ENCODE measurements at regions not wholly inside any gene's neighbourhood (a gene's known extent, or its start where the extent isn't known, plus 50 kb on each side); places are given as distances from the start of the nearest gene placed in this dataset.
"Not testable (repeated sequence)": the region's sequence is repeated elsewhere in the genome, so short reads cannot be mapped to it uniquely, and the experiment has no call there.

DNA sequence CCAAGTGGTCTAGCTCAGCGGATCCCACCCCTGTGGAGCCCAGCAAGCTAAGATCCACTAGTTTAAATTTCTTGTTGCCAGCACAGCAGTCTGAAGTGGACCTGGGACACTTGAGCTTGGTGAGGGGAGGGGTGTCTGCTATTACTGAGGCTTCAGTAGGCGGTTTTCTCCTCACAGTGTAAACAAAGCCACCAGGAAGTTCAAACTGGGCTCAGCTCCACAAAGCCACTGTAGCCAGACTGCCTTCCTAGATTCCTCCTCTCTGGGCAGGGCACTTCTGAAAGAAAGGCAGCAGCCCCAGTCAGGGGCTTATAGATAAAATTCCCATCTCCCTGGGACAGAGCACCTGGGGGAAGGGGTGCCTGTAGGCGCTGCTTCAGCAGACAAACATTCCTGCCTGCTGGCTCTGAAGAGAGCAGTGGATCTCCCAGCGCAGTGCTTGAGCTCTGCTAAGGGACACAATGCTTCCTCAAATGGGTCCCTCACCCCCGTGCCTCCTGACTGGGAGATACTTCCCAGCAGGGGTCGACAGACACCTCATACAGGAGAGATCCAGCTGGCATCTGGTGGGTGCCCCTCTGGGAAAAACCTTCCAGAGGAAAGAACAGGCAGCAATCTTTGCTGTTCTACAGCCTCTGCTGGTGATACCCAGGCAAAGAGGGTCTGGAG lies 148.6 kb upstream of the PDE4D start:
- not testable (repeated sequence) for TF ChIP-seq EP300 (IDR thresholded peaks at IDR 0.05)
- TF ChIP-seq, protein P1, sequence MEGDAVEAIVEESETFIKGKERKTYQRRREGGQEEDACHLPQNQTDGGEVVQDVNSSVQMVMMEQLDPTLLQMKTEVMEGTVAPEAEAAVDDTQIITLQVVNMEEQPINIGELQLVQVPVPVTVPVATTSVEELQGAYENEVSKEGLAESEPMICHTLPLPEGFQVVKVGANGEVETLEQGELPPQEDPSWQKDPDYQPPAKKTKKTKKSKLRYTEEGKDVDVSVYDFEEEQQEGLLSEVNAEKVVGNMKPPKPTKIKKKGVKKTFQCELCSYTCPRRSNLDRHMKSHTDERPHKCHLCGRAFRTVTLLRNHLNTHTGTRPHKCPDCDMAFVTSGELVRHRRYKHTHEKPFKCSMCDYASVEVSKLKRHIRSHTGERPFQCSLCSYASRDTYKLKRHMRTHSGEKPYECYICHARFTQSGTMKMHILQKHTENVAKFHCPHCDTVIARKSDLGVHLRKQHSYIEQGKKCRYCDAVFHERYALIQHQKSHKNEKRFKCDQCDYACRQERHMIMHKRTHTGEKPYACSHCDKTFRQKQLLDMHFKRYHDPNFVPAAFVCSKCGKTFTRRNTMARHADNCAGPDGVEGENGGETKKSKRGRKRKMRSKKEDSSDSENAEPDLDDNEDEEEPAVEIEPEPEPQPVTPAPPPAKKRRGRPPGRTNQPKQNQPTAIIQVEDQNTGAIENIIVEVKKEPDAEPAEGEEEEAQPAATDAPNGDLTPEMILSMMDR (IDR thresholded peaks at IDR 0.05), result not testable (repeated sequence)
